ENCODE measurements at regions not wholly inside any gene's neighbourhood (a gene's known extent, or its start where the extent isn't known, plus 50 kb on each side); places are given as distances from the start of the nearest gene placed in this dataset.

DNA sequence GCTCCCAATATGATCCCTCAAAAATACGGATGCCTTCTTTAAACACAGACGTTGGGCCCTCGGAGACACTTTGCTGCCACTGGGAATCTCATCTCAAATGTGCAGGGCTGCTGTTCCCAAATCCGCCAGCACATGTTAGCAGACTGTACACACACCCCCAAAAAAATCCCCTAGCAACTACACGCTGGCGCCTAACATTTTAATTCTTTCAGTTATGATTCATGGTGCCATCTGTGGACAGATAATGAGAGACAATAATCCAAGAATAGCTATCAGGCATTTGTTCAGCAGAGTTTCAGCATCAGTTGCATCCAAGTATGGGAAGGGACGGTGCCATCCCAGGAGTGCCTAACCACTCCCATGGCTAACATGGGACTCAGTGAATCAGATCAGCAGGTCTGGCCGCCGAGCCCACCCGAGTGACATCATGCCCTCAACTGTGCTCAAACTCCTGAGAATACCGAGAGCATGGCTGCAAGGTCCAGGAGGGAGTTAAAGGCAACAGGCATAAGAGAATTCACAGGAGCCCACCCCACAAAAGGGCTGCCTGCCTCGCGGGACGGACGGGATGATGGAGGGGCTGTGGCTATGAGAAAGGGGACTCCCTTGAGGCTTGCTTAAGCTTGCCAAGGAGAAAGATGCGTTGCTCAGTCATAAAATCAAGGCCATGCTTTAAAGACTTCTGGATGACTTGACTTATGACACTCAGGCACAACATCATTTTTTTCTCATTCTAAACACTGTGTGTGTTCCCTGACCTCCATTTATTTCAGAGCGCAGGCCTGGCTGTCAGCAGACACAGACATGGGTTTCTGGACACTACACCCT is 337.0 kb downstream of the SHANK2 start:
- Histone ChIP-seq H3K4me1 (ENCODE audit: control insufficient read depth in 3 of 3, insufficient read depth in 3 of 3, low read length in 3 of 3) (no peaks in the 10 kb centered on the region), H3K27me3 (ENCODE audit: control insufficient read depth in 3 of 3, insufficient read depth in 3 of 3, low read length in 3 of 3) (peaks cover 4 to 16% (median 16%) of the 10 kb centered on the region in 3 donors), H3K27ac (ENCODE audit: low read depth, low read length) (no peak overlapping the region), H3K9ac (ENCODE audit: low read depth in 1 of 3, low read length in 3 of 3) (no peak overlapping the region), H3K9me3 (ENCODE audit: control insufficient read depth in 3 of 3, low read length in 3 of 3) (no peaks in the 10 kb centered on the region), H3K36me3 (ENCODE audit: control insufficient read depth in 3 of 3, insufficient read depth in 3 of 3, low read length in 3 of 3) (no peaks in the 10 kb centered on the region), H3K4me3 (ENCODE audit: low read length in 3 of 3) (no peak overlapping the region)

DNA sequence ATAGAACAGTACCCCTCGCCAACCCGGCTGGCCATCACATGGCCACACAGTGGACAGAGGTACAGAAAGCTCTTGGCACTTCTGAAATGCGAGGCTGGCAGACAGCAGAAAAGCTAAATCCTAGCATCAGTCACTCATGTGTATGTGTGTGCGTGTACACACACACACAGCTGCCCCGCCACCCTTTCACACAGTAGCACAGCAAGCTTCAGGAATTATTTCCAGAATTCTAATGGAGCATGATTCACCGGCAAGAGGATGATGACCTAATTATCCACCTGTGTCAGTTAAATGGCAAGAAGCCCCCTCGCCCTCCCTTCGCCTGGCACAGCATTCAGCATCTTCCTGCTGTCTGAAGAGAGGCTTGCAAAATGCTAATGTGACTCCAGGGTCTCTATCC is 336.0 kb downstream of the SHANK2 start:
- H3K27ac ChIP-seq (ENCODE audit: low read depth, low read length): no peak overlapping the region
- H3K4me3 ChIP-seq (ENCODE audit: low read length in 3 of 3): no peak overlapping the region
- peaks cover 3 to 6% (median 5%) of the 10 kb centered on the region in 3 donors for H3K9me3 ChIP-seq (ENCODE audit: control insufficient read depth in 3 of 3, low read length in 3 of 3)
- no peaks in the 10 kb centered on the region for H3K4me1 ChIP-seq (ENCODE audit: control insufficient read depth in 3 of 3, insufficient read depth in 3 of 3, low read length in 3 of 3)
- peaks cover 4 to 16% (median 16%) of the 10 kb centered on the region in 3 donors for H3K27me3 ChIP-seq (ENCODE audit: control insufficient read depth in 3 of 3, insufficient read depth in 3 of 3, low read length in 3 of 3)
- no peaks in the 10 kb centered on the region for H3K36me3 ChIP-seq (ENCODE audit: control insufficient read depth in 3 of 3, insufficient read depth in 3 of 3, low read length in 3 of 3)
- no peak overlapping the region for H3K9ac ChIP-seq (ENCODE audit: low read depth in 1 of 3, low read length in 3 of 3)

DNA sequence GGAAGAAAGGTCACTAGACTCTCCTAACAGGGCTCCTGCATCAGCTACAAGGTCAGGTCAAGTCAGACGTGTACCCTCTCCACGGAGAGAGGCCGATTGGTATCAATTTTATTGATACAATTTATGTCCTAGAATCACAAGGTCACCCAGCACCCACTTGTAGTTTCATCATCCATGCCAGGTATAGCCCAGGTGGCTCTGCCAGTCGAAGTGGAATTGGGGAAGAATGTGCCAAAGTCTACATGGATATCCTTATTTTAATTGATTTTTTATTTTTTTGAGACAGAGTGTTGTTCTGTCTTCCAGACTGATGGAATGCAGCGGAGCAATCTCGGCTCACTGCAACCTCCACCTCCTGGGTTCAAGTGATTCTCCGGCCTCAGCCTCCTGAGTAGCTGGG is 334.1 kb downstream of the SHANK2 start:
- no peaks in the 10 kb centered on the region for H3K36me3 ChIP-seq (ENCODE audit: control insufficient read depth in 3 of 3, insufficient read depth in 3 of 3, low read length in 3 of 3)
- no peak overlapping the region for H3K4me3 ChIP-seq (ENCODE audit: low read length in 3 of 3)
- no peak overlapping the region for H3K27ac ChIP-seq (ENCODE audit: low read depth, low read length)
- H3K9me3 ChIP-seq (ENCODE audit: control insufficient read depth in 3 of 3, low read length in 3 of 3): peaks cover 3 to 7% (median 6%) of the 10 kb centered on the region in 3 donors
- no peaks in the 10 kb centered on the region for H3K4me1 ChIP-seq (ENCODE audit: control insufficient read depth in 3 of 3, insufficient read depth in 3 of 3, low read length in 3 of 3)
- peaks cover 4 to 16% (median 16%) of the 10 kb centered on the region in 3 donors for H3K27me3 ChIP-seq (ENCODE audit: control insufficient read depth in 3 of 3, insufficient read depth in 3 of 3, low read length in 3 of 3)
- H3K9ac ChIP-seq (ENCODE audit: low read depth in 1 of 3, low read length in 3 of 3): no peak overlapping the region

DNA sequence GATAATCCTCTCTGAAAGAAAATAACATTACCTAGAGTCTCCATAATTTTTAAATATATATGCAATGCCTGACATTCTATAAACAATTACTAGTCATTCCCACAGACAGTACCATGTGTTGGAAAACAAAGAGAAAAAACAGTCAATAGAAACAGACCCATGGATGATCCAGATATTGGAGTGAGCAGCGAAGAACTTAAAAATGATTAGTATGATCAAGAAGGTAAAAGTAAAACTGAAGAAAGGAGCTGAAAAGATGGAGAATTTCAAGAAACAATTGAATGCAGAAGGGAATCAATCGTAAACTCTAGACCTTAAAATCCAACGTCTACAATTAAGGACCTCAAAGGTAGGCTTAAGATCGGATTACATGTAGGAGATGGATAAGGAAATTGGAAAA is 330.6 kb downstream of the SHANK2 start:
- Histone ChIP-seq H3K4me1 (ENCODE audit: control insufficient read depth in 3 of 3, insufficient read depth in 3 of 3, low read length in 3 of 3) (no peaks in the 10 kb centered on the region), H3K9ac (ENCODE audit: low read depth in 1 of 3, low read length in 3 of 3) (no peak overlapping the region), H3K36me3 (ENCODE audit: control insufficient read depth in 3 of 3, insufficient read depth in 3 of 3, low read length in 3 of 3) (no peaks in the 10 kb centered on the region), H3K27me3 (ENCODE audit: control insufficient read depth in 3 of 3, insufficient read depth in 3 of 3, low read length in 3 of 3) (peaks cover 0 to 2% (median 0%) of the 10 kb centered on the region in 3 donors), H3K4me3 (ENCODE audit: low read length in 3 of 3) (no peak overlapping the region), H3K9me3 (ENCODE audit: control insufficient read depth in 3 of 3, low read length in 3 of 3) (peaks cover 3 to 11% (median 6%) of the 10 kb centered on the region in 3 donors), H3K27ac (ENCODE audit: low read depth, low read length) (no peak overlapping the region)

DNA sequence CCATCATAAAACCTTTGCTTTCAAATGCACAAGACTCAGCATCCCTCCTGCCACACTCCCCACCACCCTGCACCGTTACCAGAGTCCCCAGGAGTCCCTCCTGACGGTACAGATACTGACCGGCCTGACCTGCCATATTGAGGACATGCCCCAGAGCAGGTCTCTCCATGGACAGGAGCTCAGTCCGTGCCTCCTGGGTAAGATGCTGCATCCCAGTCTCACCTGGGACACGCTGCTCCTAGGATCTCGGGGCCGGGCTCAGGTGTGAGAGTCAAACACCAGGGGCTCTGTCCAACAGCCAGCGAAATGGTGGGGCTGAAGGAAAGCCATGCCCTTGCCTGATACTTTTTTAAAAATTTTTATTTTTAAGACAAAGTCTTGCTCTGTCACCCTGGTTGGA is 328.3 kb downstream of the SHANK2 start:
- Histone ChIP-seq H3K9me3 (ENCODE audit: control insufficient read depth in 3 of 3, low read length in 3 of 3) (peaks cover 4 to 11% (median 6%) of the 10 kb centered on the region in 3 donors), H3K27ac (ENCODE audit: low read depth, low read length) (no peak overlapping the region), H3K27me3 (ENCODE audit: control insufficient read depth in 3 of 3, insufficient read depth in 3 of 3, low read length in 3 of 3) (peaks cover 0 to 13% (median 6%) of the 10 kb centered on the region in 3 donors), H3K36me3 (ENCODE audit: control insufficient read depth in 3 of 3, insufficient read depth in 3 of 3, low read length in 3 of 3) (no peaks in the 10 kb centered on the region), H3K4me1 (ENCODE audit: control insufficient read depth in 3 of 3, insufficient read depth in 3 of 3, low read length in 3 of 3) (no peaks in the 10 kb centered on the region), H3K9ac (ENCODE audit: low read depth in 1 of 3, low read length in 3 of 3) (no peak overlapping the region), H3K4me3 (ENCODE audit: low read length in 3 of 3) (no peak overlapping the region)

DNA sequence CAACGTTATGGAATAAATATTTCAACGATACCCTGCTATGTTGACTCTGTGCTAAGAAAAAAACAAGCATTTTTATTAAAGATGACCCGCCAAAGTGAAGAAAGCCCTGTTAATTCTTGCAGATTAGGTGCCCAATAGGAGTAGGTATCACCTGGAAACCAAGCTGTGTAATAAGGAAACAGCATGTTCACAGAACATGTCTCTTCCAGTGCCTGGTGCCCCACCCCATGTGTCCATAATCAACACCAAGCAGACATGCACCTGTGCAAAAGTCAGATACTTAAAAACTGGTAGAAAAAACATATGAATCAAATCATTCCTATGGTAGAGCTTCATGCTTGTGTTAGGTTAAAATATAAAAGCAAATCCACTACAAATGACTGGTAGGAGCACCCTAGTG is 327.1 kb downstream of the SHANK2 start:
- no peaks in the 10 kb centered on the region for H3K4me1 ChIP-seq (ENCODE audit: control insufficient read depth in 3 of 3, insufficient read depth in 3 of 3, low read length in 3 of 3)
- H3K36me3 ChIP-seq (ENCODE audit: control insufficient read depth in 3 of 3, insufficient read depth in 3 of 3, low read length in 3 of 3): no peaks in the 10 kb centered on the region
- peaks cover 0 to 13% (median 6%) of the 10 kb centered on the region in 3 donors for H3K27me3 ChIP-seq (ENCODE audit: control insufficient read depth in 3 of 3, insufficient read depth in 3 of 3, low read length in 3 of 3)
- H3K27ac ChIP-seq (ENCODE audit: low read depth, low read length): no peak overlapping the region
- no peak overlapping the region for H3K9ac ChIP-seq (ENCODE audit: low read depth in 1 of 3, low read length in 3 of 3)
- H3K9me3 ChIP-seq (ENCODE audit: control insufficient read depth in 3 of 3, low read length in 3 of 3): peaks cover 5 to 14% (median 6%) of the 10 kb centered on the region in 3 donors
- no peak overlapping the region for H3K4me3 ChIP-seq (ENCODE audit: low read length in 3 of 3)

DNA sequence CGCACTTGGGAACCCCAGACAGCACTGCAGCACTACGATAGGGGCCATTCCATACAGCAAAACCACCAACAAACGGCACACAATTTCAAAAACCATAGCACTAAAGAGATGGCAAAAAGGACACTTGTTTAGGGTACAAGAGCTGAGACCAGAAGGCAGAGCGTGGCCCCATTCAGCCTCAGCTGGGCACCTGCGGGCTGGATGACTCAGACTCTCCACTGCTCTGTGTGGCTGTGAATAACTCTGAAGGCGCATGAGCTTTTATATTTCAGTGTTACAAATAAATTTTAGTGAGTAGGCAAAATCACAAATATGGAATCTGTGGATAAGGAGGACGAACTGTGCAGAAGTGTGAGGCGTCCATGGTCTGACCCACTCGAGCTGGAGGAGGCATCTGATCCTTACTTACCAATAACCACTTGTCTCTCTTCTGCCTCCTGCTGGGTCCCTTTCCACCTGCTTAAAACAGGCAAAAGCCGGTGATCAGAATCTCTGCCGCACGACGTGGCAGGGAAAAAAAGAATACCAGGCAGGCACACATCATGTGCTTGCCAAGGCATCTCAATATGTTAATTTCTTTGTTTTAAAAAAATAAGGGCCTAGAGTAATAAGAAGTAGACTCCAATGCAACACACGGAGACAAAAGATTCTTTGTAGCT is 325.7 kb downstream of the SHANK2 start:
- Histone ChIP-seq H3K9me3 (ENCODE audit: control insufficient read depth in 3 of 3, low read length in 3 of 3) (peaks cover 0 to 9% (median 2%) of the 10 kb centered on the region in 3 donors), H3K27ac (ENCODE audit: low read depth, low read length) (no peak overlapping the region), H3K9ac (ENCODE audit: low read depth in 1 of 3, low read length in 3 of 3) (no peak overlapping the region), H3K36me3 (ENCODE audit: control insufficient read depth in 3 of 3, insufficient read depth in 3 of 3, low read length in 3 of 3) (no peaks in the 10 kb centered on the region), H3K4me1 (ENCODE audit: control insufficient read depth in 3 of 3, insufficient read depth in 3 of 3, low read length in 3 of 3) (no peaks in the 10 kb centered on the region), H3K27me3 (ENCODE audit: control insufficient read depth in 3 of 3, insufficient read depth in 3 of 3, low read length in 3 of 3) (peaks cover 0 to 16% (median 12%) of the 10 kb centered on the region in 3 donors), H3K4me3 (ENCODE audit: low read length in 3 of 3) (no peak overlapping the region)

DNA sequence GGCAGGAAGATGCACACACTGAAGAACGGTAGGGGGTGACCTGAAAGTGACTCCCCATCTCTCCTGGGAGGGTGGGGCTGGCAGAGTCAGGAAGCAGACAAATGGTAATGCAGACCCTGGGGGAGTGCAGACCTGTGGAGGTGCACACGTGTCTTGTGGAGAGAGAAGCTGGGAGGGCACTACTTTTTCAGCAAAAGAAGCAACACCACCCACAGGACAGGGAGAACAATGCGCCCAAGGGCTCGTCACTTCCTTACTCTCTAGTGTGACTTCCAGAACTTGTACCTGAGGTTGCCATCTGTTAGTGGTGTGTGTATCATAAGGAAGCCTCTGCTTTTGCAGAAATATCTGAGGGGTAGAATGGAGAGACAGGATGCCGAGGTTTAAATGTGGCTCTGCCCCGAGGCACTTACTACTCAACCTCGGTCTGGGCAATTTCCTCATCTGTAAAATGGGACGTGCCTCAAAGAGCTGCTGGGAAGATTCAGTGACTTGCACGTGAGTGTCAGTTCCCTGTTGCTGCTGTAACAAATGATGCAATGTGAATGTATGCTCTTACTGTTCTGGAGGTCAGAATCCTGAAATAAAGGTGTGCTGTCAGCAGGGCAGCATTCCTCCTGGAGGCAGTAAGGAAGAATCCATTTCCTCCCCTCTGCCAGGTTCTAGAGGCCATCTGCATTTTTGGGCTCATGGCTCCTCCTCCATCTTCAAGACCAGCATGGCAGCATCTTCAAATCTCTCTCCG is 323.4 kb downstream of the SHANK2 start:
- H3K4me1 ChIP-seq (ENCODE audit: control insufficient read depth in 3 of 3, insufficient read depth in 3 of 3, low read length in 3 of 3): no peaks in the 10 kb centered on the region

DNA sequence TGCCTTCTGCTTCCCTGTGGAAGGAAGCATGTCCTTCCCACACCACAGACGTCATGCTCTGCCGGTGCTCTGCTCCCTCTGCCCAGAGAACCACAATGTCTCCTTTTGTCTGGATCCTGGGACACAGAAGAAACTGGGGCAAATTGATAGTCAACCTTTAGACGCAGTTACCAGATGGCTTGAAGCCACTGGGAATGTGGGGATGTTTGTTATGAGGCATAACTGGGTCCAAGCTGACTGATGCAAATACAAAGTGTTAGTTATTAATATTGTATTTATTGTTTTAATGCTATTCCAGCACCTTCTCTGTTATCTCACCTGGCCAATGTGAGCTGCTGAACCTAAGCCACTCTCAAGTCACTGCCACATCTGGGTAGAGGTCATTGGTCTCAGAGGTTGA is 322.2 kb downstream of the SHANK2 start:
- no peaks in the 10 kb centered on the region for H3K4me1 ChIP-seq (ENCODE audit: control insufficient read depth in 3 of 3, insufficient read depth in 3 of 3, low read length in 3 of 3)
- peaks cover 3 to 17% (median 16%) of the 10 kb centered on the region in 3 donors for H3K27me3 ChIP-seq (ENCODE audit: control insufficient read depth in 3 of 3, insufficient read depth in 3 of 3, low read length in 3 of 3)
- H3K36me3 ChIP-seq (ENCODE audit: control insufficient read depth in 3 of 3, insufficient read depth in 3 of 3, low read length in 3 of 3): no peaks in the 10 kb centered on the region
- no peak overlapping the region for H3K9ac ChIP-seq (ENCODE audit: low read depth in 1 of 3, low read length in 3 of 3)
- peaks cover 0 to 9% (median 2%) of the 10 kb centered on the region in 3 donors for H3K9me3 ChIP-seq (ENCODE audit: control insufficient read depth in 3 of 3, low read length in 3 of 3)
- no peak overlapping the region for H3K4me3 ChIP-seq (ENCODE audit: low read length in 3 of 3)
- H3K27ac ChIP-seq (ENCODE audit: low read depth, low read length): no peak overlapping the region

More for the DNA sequence above, 323.4 kb downstream of the SHANK2 start:
- Histone ChIP-seq H3K27ac (ENCODE audit: low read depth, low read length) (no peak overlapping the region), H3K27me3 (ENCODE audit: control insufficient read depth in 3 of 3, insufficient read depth in 3 of 3, low read length in 3 of 3) (peaks cover 3 to 17% (median 16%) of the 10 kb centered on the region in 3 donors), H3K36me3 (ENCODE audit: control insufficient read depth in 3 of 3, insufficient read depth in 3 of 3, low read length in 3 of 3) (no peaks in the 10 kb centered on the region), H3K9ac (ENCODE audit: low read depth in 1 of 3, low read length in 3 of 3) (no peak overlapping the region), H3K9me3 (ENCODE audit: control insufficient read depth in 3 of 3, low read length in 3 of 3) (peaks cover 0 to 9% (median 2%) of the 10 kb centered on the region in 3 donors), H3K4me3 (ENCODE audit: low read length in 3 of 3) (no peak overlapping the region)
